ENCODE measurements at regions not wholly inside any gene's neighbourhood (a gene's known extent, or its start where the extent isn't known, plus 50 kb on each side); places are given as distances from the start of the nearest gene placed in this dataset.
"Not testable (repeated sequence)": the region's sequence is repeated elsewhere in the genome, so short reads cannot be mapped to it uniquely, and the experiment has no call there.

DNA sequence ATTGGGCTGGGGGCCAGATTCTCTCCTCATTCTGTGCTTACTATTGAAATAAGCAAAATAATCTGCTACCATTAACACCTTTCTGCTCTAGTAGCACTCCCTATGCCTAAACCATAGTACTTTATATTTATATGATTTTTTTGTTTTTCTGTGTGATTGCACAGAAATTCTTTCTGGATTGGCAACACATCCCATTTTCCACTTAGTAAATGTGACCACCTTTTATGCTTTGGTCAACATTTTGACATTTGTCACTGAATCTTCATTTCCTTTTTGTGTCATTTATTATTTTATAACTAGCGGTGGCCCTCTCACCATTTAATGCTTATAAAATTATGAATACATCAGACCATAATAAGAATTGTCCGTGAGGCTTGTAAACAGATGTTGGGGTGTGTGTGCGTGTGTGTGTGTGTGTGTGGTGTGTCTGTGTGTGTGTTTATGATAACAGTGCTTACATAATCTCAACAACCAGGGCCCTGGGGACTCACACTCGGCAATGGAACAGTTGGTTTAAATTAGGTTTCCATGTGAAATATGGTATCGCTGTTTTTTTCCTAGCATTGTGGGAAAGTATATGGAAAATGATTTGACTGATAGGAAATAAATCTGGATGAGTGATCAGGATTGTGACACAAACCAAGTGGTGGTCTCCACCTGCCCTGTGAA is 138.9 kb downstream of the NOC3L start:
- no peak for DNase-seq

DNA sequence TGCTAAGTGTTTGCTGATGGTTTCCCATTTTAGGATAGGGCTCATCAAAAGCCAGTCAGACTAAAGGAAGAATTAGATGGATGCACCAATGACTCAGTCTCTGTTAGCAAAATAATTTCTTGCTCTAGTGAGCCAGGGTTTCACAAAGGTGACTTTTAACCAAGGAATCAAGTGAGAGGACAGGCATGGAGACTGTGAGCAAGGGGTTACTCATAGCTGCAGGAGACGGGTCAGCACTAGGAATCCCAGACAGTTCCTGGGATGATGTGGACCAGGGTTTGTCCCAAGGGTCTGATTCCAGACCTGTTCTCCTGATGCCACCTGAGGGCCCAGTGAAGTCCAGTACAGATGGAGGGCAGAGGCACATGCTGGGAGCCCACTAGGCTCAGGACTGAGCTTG is 138.1 kb downstream of the NOC3L start:
- DNase-seq = no peak

DNA sequence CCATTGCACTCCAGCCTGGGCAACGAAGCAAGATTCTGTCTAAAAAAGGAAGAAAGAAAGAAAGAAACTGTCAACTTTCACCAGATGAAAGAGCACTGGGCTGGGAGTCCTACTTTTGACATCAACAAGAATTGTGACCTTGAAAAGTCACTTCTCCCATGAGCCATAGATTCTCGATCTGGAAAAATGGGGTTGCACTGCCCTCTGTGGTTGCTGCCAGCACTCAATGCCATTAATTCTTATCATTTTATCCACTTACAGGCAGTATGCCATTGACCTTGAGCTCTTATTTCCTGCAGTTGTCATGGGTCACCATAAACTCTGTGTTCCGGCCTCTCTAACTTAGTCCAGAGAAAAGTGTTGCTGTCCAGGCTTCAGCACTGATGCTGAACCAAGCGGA is 137.2 kb downstream of the NOC3L start:
- DNase-seq = no peak

DNA sequence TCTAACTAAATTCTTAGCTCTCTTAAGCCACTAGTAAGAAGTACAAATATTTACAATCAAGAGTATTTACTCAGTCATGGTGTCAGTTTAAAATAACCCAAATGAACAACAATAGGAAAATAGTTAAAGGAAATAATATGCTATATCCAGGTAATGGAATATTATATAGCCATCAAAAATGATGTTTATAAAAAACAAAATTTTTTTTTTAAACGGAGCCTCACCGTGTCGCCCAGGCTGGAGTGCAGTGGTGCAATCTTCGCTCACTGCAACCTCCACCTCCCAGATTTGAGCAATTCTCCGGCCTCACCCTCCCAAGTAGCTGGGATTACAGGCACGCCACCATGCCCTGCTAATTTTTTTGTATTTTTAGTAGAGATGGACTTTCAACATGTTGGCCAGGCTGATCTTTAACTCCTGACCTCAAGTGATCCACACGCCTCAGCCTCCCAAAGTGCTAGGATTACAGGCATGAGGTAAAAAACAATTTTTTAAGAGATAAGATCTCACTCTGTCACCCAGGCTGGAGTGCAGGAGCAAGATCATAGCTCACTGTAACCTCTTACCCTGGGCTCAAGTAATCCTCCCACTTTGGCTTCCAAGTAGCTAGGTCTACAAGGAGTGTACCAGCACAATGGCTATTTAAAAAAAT is 132.5 kb downstream of the NOC3L start:
- DNase-seq = no peak

DNA sequence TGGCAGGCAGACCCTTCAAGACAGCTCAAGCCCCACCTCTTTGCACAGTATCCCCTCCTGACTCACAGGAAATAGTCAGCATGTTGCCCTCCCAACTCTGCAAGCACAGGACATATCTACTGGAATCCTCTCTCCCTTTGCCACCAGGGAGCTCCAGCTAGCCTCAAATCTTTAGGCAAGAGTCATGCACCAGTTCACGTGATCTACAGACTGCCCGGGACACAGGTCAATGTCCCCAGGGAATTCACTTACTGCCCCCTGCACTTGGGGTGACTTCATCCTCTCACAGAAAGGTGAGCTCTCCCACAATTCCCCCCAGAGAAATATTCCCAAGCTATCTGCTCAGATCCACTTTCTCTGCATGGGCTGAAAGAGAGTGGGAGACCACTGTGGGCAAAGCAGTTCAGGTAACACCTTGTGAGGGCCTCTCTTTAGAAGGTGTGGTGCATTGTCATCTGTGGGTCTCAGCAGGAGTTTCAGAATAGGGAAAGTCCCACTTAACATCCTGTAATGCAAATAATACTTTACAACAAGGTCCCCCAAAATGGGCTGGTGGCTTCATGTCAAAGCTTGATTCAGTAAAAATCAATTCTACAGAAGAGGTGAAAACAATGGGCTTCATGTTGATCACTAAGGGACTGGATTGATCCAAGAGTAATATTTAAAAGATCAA is 129.9 kb downstream of the NOC3L start:
- DNase-seq = no peak

DNA sequence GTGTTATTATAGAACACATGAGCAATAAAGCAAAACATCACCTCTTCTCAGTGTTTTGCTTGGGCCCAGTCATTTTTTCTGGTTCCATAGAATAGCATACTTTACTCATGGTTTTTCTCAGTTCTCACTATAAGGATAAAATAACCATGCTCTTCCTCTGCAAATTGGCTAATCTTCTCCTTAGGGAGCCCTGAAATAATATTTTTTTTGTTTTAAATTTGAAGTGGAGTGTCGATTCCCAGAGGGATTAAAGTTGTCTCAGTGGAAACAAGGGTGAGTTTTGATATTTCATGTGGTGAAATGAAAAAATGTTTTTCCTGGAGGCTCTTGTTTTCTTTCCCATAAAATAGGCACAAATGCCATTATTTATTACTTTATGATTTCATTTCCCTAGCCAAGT is 127.3 kb downstream of the NOC3L start:
- no peak for DNase-seq

DNA sequence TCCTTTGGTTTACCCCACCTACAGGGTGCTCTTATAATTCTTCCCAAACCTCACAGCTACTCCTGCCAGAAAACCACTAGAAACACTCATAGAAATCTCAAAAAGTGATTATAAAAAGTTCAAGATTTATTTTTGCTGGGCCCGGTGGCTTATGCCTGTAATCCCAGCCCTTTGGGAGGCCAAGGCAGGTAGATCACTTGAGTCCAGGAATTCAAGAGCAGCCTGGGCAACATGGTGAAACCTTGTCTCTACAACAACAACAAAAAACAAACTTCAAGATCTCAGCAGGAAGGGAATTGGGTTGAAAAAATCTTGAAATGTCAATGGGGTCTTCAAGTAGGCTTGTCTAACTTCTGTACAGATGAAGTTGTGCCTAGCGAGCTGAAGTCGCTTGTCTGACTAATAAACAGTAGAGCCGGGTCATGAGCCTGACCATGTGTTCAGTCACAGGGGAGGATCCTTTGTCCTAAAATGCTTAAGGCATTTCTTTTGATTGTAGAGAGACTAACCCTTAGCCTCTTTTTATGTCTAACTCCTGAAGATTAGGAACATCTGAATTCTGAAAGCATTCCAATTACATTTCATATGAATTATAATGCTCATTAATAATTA is 124.6 kb downstream of the NOC3L start:
- no peak for DNase-seq

DNA sequence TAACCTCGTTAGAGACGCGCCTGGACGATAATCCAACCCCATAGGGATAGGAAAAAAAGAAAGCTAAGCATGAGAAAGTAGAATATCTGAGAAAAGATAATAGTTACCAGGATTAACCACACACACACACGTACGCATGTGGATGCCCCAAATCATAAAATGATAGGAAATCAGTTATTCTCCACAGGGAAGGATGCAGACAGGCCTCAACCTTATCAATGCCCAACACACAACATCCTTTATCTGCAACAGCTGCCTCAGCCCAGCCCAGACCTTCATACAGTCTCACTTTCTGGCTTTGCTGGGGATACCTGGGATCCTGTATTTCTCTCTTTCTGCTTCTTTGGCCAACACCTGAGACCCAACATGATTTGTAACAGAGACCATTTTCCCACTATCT is 123.0 kb downstream of the NOC3L start:
- DNase-seq = no peak

DNA sequence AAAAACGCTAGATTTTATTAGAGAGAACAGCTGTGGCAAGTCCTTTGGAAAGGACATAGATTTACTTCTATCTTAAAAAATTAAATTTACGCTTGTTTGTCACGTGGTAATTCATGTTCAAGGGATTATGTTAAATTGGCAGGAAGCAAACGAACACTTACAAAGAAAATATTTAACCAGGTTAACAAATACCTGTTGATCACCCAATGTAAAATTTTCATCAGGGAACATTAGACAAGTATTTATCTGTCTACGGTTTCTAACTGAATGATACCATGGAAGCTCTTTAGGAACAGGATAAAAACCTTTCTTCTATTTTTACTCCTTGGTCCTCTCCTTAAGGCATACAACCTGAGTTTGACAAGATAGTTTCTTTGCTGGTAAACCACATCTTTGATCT is 122.2 kb downstream of the NOC3L start:
- no peak for DNase-seq

DNA sequence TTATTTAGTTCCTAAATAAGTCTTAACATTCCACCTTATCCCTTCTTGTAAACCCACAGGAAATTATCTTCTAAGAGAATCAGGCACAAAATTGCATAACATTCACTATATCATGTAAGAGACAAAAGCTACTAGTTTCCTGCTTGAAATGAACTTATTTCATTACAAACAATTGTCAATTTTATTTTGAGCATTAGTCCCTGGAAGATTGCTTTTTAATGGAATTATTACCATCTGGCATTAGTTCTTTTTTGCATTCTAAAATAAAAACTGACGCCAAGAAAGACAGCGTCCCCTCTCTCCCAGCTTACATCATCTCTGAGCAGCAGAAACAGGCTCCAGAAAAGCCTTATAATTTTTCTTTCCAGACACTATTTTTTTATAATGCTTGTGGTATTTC is 121.8 kb downstream of the NOC3L start:
- no peak for DNase-seq

DNA sequence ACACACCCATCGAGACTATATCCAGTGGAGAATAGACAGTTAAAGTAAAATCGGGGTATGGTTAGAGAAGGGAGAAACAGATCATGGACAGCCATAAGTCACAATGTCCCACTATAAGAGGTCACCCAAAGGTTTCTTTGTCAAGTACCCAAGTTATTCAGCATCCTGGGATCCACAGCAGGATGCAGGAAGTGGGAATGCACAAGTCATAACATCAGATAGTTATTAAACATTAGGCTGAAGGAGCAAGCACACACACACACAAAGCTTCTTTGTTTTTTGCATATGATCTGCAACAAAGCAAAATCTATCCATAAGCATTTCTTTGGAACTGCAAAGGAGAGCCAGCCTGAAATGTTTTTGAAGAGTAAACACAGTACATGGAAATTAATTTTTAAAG is 111.6 kb downstream of the NOC3L start:
- no peak for DNase-seq

DNA sequence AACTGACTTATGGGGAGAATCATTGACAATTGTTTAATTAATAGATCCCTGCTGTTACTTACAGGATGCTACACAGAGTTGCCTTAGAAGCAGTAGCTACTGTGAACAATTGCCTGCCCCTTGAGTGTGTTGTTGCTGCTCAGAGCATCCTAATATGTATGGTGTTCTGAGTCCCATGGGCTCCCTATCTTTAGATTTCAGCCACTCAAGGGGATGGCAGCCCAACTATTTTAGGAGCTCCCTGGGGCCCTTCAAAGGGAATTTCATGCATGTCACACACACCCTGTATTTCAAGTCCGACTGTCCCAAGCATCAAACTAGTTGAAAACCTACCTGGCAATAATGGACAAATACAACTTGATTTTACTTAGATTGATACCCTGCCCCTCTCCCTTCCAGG is 111.2 kb downstream of the NOC3L start:
- no peak for DNase-seq

DNA sequence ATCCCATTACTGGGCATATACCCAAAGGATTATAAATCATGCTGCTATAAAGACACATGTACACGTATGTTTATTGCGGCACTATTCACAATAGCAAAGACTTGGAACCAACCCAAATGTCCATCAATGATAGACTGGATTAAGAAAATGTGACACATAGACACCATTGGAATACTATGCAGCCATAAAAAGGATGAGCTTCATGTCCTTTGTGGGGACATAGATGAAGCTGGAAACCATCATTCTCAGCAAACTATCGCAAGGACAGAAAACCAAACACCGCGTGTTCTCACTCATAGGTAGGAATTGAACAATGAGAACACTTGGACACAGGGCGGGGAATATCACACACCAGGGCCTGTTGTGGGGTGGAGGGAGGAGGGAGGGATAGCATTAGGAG is 105.3 kb downstream of the NOC3L start:
- DNase-seq = not testable (repeated sequence)

DNA sequence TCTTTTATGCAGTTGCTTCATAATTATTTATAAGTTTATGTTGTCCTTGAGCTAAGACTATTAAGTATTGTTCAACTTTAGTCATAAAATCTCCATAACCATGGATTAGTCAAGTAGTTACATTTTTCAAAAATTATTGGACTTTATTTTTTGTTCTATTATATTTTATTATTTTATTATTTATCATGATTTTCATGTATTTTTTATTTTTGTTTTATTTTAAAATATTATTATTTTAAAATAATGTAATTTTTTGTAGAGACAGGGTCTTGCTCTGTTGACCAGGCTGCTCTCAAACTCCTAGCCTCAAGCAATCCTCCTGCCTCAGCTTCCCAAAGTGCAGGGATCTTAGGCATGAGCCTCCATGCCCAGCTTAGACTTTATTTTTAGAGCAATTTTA is 102.3 kb downstream of the NOC3L start:
- DNase-seq = no peak

DNA sequence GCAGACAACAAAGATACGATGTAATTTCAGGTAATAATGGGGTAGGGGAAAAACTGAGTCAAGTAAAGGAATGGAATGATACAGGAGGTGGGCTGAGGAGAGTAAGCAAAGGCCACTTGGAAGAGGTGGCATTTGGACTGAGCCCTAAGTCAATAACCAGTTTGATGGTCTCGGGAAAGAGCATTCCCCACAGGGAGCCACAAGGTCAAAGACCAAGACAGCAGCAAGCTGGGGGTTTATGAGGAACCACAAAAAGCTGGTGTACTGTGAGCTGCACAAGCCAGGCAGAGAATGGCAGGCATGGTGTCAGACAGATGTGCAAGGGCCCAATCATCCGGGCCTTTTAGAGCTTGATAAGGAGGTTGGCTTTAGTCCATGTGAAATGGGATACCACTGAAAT is 98.7 kb downstream of the NOC3L start:
- no peak for DNase-seq

DNA sequence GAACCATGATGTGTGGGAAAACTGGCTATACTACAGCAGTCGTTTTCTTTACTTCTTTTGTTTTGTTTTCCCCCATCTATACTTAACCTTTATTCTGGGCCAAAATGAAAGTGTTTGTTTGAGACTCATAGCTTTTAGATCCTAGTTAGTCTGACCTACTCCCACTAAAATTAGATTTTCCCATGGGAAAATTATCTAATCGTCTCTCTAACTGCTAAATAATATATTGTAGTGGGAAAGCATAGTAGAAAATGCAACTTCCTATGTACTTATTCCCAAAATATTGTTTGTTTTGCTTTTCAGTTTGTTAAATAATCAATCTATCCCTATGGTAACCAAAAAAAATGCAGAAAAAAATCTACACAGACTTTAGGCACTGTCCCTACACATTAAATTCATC is 96.6 kb downstream of the NOC3L start:
- DNase-seq = no peak

DNA sequence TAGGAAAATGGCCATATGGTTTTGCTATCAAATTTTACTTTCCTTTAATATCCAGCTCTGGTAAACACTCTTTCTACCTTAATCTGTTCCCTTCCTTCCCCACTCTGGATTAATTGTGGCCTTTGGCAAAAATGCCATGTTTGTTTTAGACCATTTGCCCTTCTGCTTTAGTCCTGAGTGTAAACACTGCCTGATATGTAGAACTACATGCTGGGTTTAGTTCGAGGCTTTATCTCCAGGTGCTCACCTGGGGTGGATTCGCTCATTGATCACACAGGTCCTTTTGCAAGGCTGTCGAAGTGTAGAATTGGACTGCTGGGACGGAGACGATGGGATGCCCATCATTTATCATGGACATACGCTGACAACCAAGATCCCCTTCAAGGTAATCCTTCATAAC is 94.1 kb downstream of the NOC3L start:
- DNase-seq = no peak

DNA sequence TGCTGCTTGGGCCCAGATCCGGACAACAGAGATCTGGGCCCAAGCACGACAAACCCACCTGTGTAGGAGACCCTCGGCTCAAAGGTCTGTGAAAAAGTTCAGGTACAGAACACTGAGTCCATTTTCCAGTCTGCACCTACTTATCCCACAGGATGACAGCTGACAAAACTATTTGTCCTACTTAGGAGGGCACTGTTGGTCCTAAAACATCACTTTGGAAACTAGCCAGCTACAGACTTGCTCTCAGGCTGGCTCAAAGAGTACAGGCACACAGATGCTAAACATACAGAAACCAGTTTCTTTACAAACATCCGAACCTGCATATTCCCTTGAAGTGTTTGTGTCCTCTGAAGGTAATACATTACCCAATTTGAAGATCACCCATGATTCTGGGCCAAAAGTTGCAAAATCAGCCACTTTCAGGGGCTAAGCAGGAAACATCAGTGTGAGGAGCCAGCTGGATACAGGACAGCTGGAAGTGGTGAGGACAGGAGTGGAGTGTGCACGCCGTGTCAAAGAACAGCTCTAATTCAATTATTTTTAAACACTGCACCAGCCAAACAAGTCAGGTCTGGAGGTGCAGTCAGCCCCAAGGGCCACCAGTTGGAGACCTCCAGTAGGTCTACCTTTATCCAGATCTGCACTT is 88.5 kb downstream of the NOC3L start:
- no peak for DNase-seq

DNA sequence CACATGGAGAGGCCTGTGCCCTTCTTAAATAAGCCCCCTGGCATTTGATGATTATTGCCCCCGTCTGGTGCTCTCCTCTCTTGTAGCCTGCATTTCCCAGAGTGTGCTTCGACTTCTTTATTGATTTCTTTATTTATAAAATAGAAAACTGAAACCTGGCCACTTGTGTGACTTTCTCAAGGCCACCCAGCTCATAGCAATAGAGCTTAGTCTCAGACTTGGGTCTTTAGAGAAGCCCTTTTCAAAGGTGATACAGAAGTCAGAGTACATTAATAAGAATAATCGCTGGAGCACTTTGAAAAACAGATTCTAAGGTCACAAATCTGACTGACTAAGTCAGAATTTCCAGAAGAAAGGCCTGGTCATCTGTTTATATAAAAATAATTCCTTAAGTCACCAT is 86.6 kb downstream of the NOC3L start:
- no peak for DNase-seq

DNA sequence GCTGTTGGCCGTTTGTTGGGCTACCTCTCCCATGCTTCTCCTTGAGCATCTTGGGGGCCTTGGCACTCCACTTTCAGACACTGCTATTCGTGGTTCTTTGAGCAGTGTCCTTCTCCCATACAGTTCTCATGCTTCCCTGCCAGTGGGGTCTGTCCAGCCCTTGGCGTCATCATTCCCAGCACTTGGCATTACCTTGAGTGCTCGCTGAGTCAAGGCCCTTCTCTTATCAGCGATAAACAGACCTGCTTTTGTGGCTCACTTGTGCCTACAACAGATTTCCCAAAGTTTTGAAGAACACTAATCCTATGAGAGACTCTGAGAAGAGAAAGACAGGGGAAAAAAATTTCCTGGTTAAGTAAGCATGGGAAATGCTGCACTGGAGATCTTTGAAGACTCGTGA is 85.3 kb downstream of the NOC3L start:
- DNase-seq = no peak

DNA sequence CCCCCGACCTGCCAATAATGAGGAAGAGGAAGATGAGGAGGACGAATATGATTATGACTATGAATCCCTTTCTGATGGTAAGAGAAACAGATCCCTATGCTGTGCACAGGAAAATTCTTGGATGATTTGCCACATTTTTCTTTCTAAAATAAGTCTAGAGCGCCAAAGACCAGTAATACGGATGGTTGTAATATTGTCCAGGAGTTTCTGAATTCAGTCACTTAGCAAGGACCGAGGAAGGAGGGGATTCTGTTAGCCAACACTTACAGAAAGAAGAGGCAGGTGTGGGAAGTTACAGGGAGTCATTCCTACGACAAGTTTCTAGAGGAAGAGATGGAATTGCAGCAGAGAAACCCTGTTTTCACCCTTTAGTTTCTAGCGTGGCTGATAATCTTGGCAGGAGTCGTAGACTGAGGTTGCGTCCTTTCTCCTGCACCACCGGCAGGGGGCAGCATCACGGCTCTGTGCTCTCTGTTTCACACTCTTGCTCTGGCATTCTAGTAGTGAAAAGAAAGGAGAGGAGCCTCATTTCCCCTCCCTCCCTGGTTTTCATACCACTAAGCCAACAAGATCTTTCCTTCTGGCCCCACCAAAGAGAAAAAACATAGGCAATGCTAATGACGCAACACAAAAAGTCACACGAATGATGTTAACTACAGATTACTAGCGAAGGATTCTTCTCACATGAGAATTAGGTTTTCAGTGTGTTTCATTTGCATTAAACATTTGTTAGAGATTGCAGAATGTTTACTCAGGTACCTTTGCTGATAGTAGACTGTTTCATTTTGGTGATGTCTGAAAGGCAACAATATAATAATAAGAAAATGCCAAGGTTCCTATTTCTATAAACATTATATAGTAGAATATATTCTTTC is 82.7 kb downstream of the NOC3L start:
- DNase-seq = peak in 26 of 56 donors; percentile 0 to 49 (median 8)
